IMR-90 (cell line): ENCODE measurements at regions not wholly inside any gene's neighbourhood (a gene's known extent, or its start where the extent isn't known, plus 50 kb on each side); places are given as distances from the start of the nearest gene placed in this dataset.

Experiments
- ATAC-seq: fragments of 200-7000 bp; cut with Tn5 transposase; 2 replicates; pipeline ENCODE4 v1.9.1; 2020; ENCODE audit warnings: low read depth, mild to moderate bottlenecking, moderate library complexity
- BruUV-seq: library from RNA; stranded (reverse); fragments of 400-500 nt; replicated peaks from 2 replicates; lab custom pipeline; 2021; lab: Mats Ljungman, UMichigan
- CTCF ChIA-PET: fragments of 300-600 bp; formaldehyde crosslinking; extraction: SDS; loops from one replicate; lab custom pipeline; 2021; ENCODE audit warnings: antibody characterized with exemption; lab: Yijun Ruan, JAX
- POLR2A ChIA-PET: fragments of 300-600 bp; sonication (Branson Sonifier 250); formaldehyde crosslinking; loops from one replicate; lab custom pipeline; 2022; ENCODE audit warnings: antibody characterized with exemption; ENCODE audit not compliant: unreplicated experiment; lab: Charles Lee
- DNase-seq: peaks from one replicate; pipeline ENCODE4 v3.0.0; 2013
- H2AFZ ChIP-seq: replicated peaks from 2 replicates; pipeline ENCODE3; 2013; ENCODE audit warnings: low read length, mild to moderate bottlenecking; ENCODE audit not compliant: poor library complexity
- H2AK5ac ChIP-seq: 2 replicates; pipeline ENCODE4 v1.6.1; 2013; ENCODE audit warnings: low read depth, low read length, inconsistent platforms
- H2AK9ac ChIP-seq: replicated peaks from 2 replicates; pipeline ENCODE3; 2013; ENCODE audit warnings: mild to moderate bottlenecking, low read depth, low read length, moderate library complexity; ENCODE audit not compliant: poor library complexity
- H2BK120ac ChIP-seq: 2 replicates; pipeline ENCODE4 v1.6.1; 2013; ENCODE audit warnings: low read depth, low read length, inconsistent platforms
- H2BK15ac ChIP-seq: 3 replicates; pipeline ENCODE4 v1.6.1; 2013; ENCODE audit warnings: low read depth, low read length, inconsistent platforms
- H2BK20ac ChIP-seq: 2 replicates; pipeline ENCODE4 v1.6.1; 2013; ENCODE audit warnings: low read depth, mild to moderate bottlenecking, inconsistent platforms, low read length, moderate library complexity
- H2BK5ac ChIP-seq: 2 replicates; pipeline ENCODE4 v1.6.1; 2013; ENCODE audit warnings: mild to moderate bottlenecking, low read depth, low read length, inconsistent platforms; ENCODE audit not compliant: poor library complexity, severe bottlenecking
- H3K14ac ChIP-seq: replicated peaks from 2 replicates; pipeline ENCODE4 v1.6.1; 2013; ENCODE audit warnings: low read depth, low read length, inconsistent platforms
- H3K18ac ChIP-seq: 2 replicates; pipeline ENCODE4 v1.6.1; 2013; ENCODE audit warnings: low read depth, low read length, control low read depth
- H3K23ac ChIP-seq: 2 replicates; pipeline ENCODE4 v1.6.1; 2013; ENCODE audit warnings: low read depth, low read length, inconsistent platforms
- H3K27ac ChIP-seq: 2 replicates; pipeline ENCODE4 v1.5.1; 2013; ENCODE audit warnings: mild to moderate bottlenecking, control low read depth, low read length; ENCODE audit not compliant: insufficient read depth
- H3K27me3 ChIP-seq: 2 replicates; pipeline ENCODE4 v1.6.1; 2013; ENCODE audit warnings: low read length; ENCODE audit not compliant: control insufficient read depth, insufficient read depth
- H3K36me3 ChIP-seq: 2 replicates; pipeline ENCODE4 v1.6.1; 2013; ENCODE audit warnings: low read length, mixed read lengths; ENCODE audit not compliant: control insufficient read depth, insufficient read depth
- H3K4ac ChIP-seq: 2 replicates; pipeline ENCODE4 v1.6.1; 2013; ENCODE audit warnings: low read depth, low read length, inconsistent platforms
- H3K4me1 ChIP-seq: 2 replicates; pipeline ENCODE4 v1.6.1; 2013; ENCODE audit warnings: low read length, mixed read lengths; ENCODE audit not compliant: control insufficient read depth, insufficient read depth
- H3K4me2 ChIP-seq: 2 replicates; pipeline ENCODE4 v1.6.1; 2013; ENCODE audit warnings: low read depth, mild to moderate bottlenecking, control low read depth, low read length, moderate library complexity
- H3K4me3 ChIP-seq: 2 replicates; pipeline ENCODE4 v1.5.1; 2013; ENCODE audit warnings: low read depth, mild to moderate bottlenecking, control low read depth, low read length, moderate library complexity; ENCODE audit not compliant: insufficient read depth
- H3K56ac ChIP-seq: 2 replicates; pipeline ENCODE4 v1.6.1; 2013; ENCODE audit warnings: low read length, inconsistent platforms; ENCODE audit not compliant: insufficient read depth; ENCODE audit errors: extremely low read depth
- H3K79me1 ChIP-seq, 2 experiments: 2 replicates each; pipeline ENCODE4 v1.6.1; 2013; ENCODE audit warnings: low read length in 2 of 2, inconsistent platforms in 1 of 2, low read depth in 1 of 2
- H3K9ac ChIP-seq: 2 replicates; pipeline ENCODE4 v1.6.1; 2013; ENCODE audit warnings: low read depth, low read length, control low read depth
- H3K9me1 ChIP-seq: 2 replicates; pipeline ENCODE4 v1.6.1; 2013; ENCODE audit warnings: low read length, inconsistent platforms; ENCODE audit not compliant: insufficient read depth
- H3K9me3 ChIP-seq: 2 replicates; pipeline ENCODE4 v1.6.1; 2013; ENCODE audit warnings: low read length; ENCODE audit not compliant: control insufficient read depth, insufficient read depth
- H4K20me1 ChIP-seq: 2 replicates; pipeline ENCODE4 v1.6.1; 2013; ENCODE audit warnings: low read length, inconsistent platforms; ENCODE audit not compliant: insufficient read depth
- H4K5ac ChIP-seq: 2 replicates; pipeline ENCODE4 v1.6.1; 2013; ENCODE audit warnings: mild to moderate bottlenecking, low read depth, low read length, control low read depth
- H4K8ac ChIP-seq, 2 experiments: 2 replicates each; pipeline ENCODE4 v1.6.1; 2013; ENCODE audit warnings: low read depth in 2 of 2, low read length in 2 of 2, control low read depth in 1 of 2, inconsistent platforms in 1 of 2
- H4K91ac ChIP-seq: 2 replicates; pipeline ENCODE4 v1.6.1; 2013; ENCODE audit warnings: low read depth, low read length, inconsistent platforms; ENCODE audit not compliant: insufficient read depth
- BHLHE40 ChIP-seq: fragments of 150-350 bp; IDR thresholded peaks from 2 replicates; pipeline ENCODE4 v1.6.1; 2016; ENCODE audit warnings: mild to moderate bottlenecking, low read depth, low read length
- CEBPB ChIP-seq: IDR thresholded peaks from 2 replicates; pipeline ENCODE4 v1.6.1; 2012; ENCODE audit warnings: low read depth, low read length, improper control_type of control experiment
- CHD1 ChIP-seq: IDR thresholded peaks from 2 replicates; pipeline ENCODE4 v1.6.1; 2012; ENCODE audit warnings: low read depth, low read length, improper control_type of control experiment
- FOS ChIP-seq: fragments of 150-350 bp; IDR thresholded peaks from 2 replicates; pipeline ENCODE4 v1.6.1; 2016; ENCODE audit warnings: low read depth, low read length
- MAZ ChIP-seq: IDR thresholded peaks from 2 replicates; pipeline ENCODE4 v1.6.1; 2012; ENCODE audit warnings: low read depth, mild to moderate bottlenecking, low read length, improper control_type of control experiment, moderate library complexity, borderline replicate concordance
- NFE2L2 ChIP-seq: fragments of 150-350 bp; IDR thresholded peaks from 2 replicates; pipeline ENCODE4 v1.6.1; 2016; ENCODE audit warnings: low read depth, mild to moderate bottlenecking, low read length
- POLR2A ChIP-seq: IDR thresholded peaks from 2 replicates; pipeline ENCODE4 v1.6.1; 2012; ENCODE audit warnings: mild to moderate bottlenecking, low read depth, low read length
- RAD21 ChIP-seq: IDR thresholded peaks from 2 replicates; pipeline ENCODE4 v1.6.1; 2012; ENCODE audit warnings: low read length, improper control_type of control experiment
- RCOR1 ChIP-seq: IDR thresholded peaks from 2 replicates; pipeline ENCODE4 v1.6.1; 2012; ENCODE audit warnings: mild to moderate bottlenecking, low read length, improper control_type of control experiment; ENCODE audit not compliant: insufficient replicate concordance
- RFX5 ChIP-seq: IDR thresholded peaks from 2 replicates; pipeline ENCODE4 v1.8.0; 2012; ENCODE audit warnings: low read depth, mild to moderate bottlenecking, low read length, moderate library complexity
- SMC3 ChIP-seq: fragments of 150-350 bp; IDR thresholded peaks from 2 replicates; pipeline ENCODE4 v1.6.1; 2016; ENCODE audit warnings: low read depth, mild to moderate bottlenecking, antibody characterized with exemption, low read length, moderate library complexity
- USF2 ChIP-seq: fragments of 150-350 bp; IDR thresholded peaks from 2 replicates; pipeline ENCODE4 v1.6.1; 2017; ENCODE audit warnings: mild to moderate bottlenecking, antibody characterized with exemption, low read length, low read depth
- dilution Hi-C: fragments of 300-500 bp; cut with HindIII; formaldehyde crosslinking; loops from one replicate; pipeline ENCODE4 v1.14.3; 2018; ENCODE audit warnings: low sequenced_read_pairs; ENCODE audit not compliant: unreplicated experiment
- in situ Hi-C: fragments of 300-500 bp; cut with MboI; formaldehyde crosslinking; loops from 3 replicates; pipeline ENCODE4 v1.14.3; 2019; ENCODE audit warnings: low sequenced_read_pairs, inconsistent platforms, mixed read lengths
- intact Hi-C: fragments of 100-400 bp; cut with micrococcal nuclease; formaldehyde crosslinking; loops from 2 replicates; pipeline ENCODE4 v1.10.0; 2022
- TF ChIP-seq, protein P1 (sequence below): fragments of 150-350 bp; IDR thresholded peaks from 2 replicates; pipeline ENCODE4 v1.6.1; 2016; ENCODE audit warnings: low read depth, mild to moderate bottlenecking, low read length, moderate library complexity, borderline replicate concordance
- TF ChIP-seq, protein P2 (sequence below): conservative IDR thresholded peaks from 2 replicates; pipeline ENCODE4 v1.5.1; 2012; ENCODE audit warnings: mild to moderate bottlenecking, low read depth, low read length, improper control_type of control experiment

DNA sequence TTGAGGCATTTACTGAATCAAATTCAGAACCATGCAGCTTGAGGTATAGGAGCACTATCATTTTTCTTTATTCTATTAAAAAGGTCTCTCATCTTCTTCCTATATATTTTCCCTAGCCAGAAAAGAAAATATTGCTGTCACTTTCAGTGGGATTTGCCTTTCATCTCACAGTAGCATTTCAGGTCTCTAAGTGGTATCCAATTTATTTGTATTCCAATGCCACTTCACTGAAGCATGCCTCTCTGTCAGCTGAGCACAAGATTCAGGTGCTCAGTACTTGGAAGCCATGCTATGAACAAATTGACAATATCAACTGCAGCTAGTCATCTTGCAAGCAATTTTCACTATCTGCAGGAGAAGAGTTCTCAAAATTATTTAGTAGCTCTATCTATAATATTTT lies 457.2 kb upstream of the SLC39A10 start:
- no peak overlapping the region for H3K9ac ChIP-seq
- H3K4me2 ChIP-seq, result no peak overlapping the region
- H3K4me1 ChIP-seq, result no peaks in the 10 kb centered on the region
- no peak overlapping the region for H4K91ac ChIP-seq
- no peak overlapping the region for H3K4ac ChIP-seq
- no peak for ATAC-seq
- no peak overlapping the region for H4K8ac ChIP-seq
- intact Hi-C loops (no loop called here), in situ Hi-C loops (no loop called here), dilution Hi-C loops (no loop called here)
- TF ChIP-seq CEBPB, result no peak
- TF ChIP-seq FOS, result no peak
- no peak for TF ChIP-seq BHLHE40
- no peak for TF ChIP-seq RFX5
- no peak for TF ChIP-seq USF2
- TF ChIP-seq NFE2L2, result no peak
- no peak for TF ChIP-seq POLR2A
- no peak for TF ChIP-seq CHD1
- TF ChIP-seq SMC3, result no peak
- TF ChIP-seq, protein P1, sequence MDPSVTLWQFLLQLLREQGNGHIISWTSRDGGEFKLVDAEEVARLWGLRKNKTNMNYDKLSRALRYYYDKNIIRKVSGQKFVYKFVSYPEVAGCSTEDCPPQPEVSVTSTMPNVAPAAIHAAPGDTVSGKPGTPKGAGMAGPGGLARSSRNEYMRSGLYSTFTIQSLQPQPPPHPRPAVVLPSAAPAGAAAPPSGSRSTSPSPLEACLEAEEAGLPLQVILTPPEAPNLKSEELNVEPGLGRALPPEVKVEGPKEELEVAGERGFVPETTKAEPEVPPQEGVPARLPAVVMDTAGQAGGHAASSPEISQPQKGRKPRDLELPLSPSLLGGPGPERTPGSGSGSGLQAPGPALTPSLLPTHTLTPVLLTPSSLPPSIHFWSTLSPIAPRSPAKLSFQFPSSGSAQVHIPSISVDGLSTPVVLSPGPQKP, result no peak
- no peak for TF ChIP-seq MAZ
- no peak for TF ChIP-seq RAD21
- TF ChIP-seq RCOR1, result no peak
- TF ChIP-seq, protein P2, sequence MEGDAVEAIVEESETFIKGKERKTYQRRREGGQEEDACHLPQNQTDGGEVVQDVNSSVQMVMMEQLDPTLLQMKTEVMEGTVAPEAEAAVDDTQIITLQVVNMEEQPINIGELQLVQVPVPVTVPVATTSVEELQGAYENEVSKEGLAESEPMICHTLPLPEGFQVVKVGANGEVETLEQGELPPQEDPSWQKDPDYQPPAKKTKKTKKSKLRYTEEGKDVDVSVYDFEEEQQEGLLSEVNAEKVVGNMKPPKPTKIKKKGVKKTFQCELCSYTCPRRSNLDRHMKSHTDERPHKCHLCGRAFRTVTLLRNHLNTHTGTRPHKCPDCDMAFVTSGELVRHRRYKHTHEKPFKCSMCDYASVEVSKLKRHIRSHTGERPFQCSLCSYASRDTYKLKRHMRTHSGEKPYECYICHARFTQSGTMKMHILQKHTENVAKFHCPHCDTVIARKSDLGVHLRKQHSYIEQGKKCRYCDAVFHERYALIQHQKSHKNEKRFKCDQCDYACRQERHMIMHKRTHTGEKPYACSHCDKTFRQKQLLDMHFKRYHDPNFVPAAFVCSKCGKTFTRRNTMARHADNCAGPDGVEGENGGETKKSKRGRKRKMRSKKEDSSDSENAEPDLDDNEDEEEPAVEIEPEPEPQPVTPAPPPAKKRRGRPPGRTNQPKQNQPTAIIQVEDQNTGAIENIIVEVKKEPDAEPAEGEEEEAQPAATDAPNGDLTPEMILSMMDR, result no peak
- H3K79me1 ChIP-seq, result no peaks in the 10 kb centered on the region
- no peaks in the 10 kb centered on the region for H3K36me3 ChIP-seq
- CTCF ChIA-PET, result no interaction called here
- H2BK20ac ChIP-seq, result no peak overlapping the region
- H3K9me1 ChIP-seq, result no peaks in the 10 kb centered on the region
- H4K20me1 ChIP-seq, result no peaks in the 10 kb centered on the region
- H2AFZ ChIP-seq, result no peak overlapping the region
- no peak overlapping the region for H2BK120ac ChIP-seq
- H3K56ac ChIP-seq, result no peak overlapping the region
- H3K4me3 ChIP-seq, result no peak overlapping the region
- H4K5ac ChIP-seq, result no peak overlapping the region
- no peaks in the 10 kb centered on the region for H3K9me3 ChIP-seq
- POLR2A ChIA-PET, result no interaction called here
- BruUV-seq, result no TSS peak
- no peak overlapping the region for H2BK15ac ChIP-seq
- H2BK5ac ChIP-seq, result no peak overlapping the region
- no peak overlapping the region for H2AK5ac ChIP-seq
- no peak for DNase-seq
- no peak overlapping the region for H3K27ac ChIP-seq
- H3K14ac ChIP-seq, result no peak overlapping the region
- H3K23ac ChIP-seq, result no peak overlapping the region
- H3K27me3 ChIP-seq, result no peaks in the 10 kb centered on the region
- no peak overlapping the region for H3K18ac ChIP-seq
- no peak overlapping the region for H2AK9ac ChIP-seq
